ENCODE measurements at regions not wholly inside any gene's neighbourhood (a gene's known extent, or its start where the extent isn't known, plus 50 kb on each side); places are given as distances from the start of the nearest gene placed in this dataset.

- 94 to 100% methylated on average over 5 to 8 of the region's 8 CpGs for WGBS, 2 experiments (ENCODE audit: insufficient coverage in 1 of 2, insufficient read length in 1 of 2)
- Mint-ChIP-seq H3K27ac (no peak overlapping the region), H3K27me3 (ENCODE audit: insufficient read depth) (no peaks in the 10 kb centered on the region), H3K9me3 (peaks cover 3% of the 10 kb centered on the region), H3K36me3 (ENCODE audit: low read depth) (no peaks in the 10 kb centered on the region), H3K4me1 (no peaks in the 10 kb centered on the region), H3K4me3 (no peak overlapping the region)
- Histone ChIP-seq H3K4me3 (ENCODE audit: low read length) (no peak overlapping the region), H3K9ac (ENCODE audit: extremely low read depth, low read length, poor library complexity, severe bottlenecking) (no peak overlapping the region), H3K36me3 (ENCODE audit: control insufficient read depth, insufficient read depth, low read length) (no peaks in the 10 kb centered on the region), H3K4me1 (ENCODE audit: control insufficient read depth, insufficient read depth, low read length) (no peaks in the 10 kb centered on the region), H3K27ac (ENCODE audit: low read depth, low read length) (no peak overlapping the region), H3K27me3 (ENCODE audit: control insufficient read depth, insufficient read depth, low read length, poor library complexity, severe bottlenecking) (no peaks in the 10 kb centered on the region), H3K9me3 (ENCODE audit: control insufficient read depth, low read length) (no peaks in the 10 kb centered on the region)
- TF ChIP-seq, protein P1, sequence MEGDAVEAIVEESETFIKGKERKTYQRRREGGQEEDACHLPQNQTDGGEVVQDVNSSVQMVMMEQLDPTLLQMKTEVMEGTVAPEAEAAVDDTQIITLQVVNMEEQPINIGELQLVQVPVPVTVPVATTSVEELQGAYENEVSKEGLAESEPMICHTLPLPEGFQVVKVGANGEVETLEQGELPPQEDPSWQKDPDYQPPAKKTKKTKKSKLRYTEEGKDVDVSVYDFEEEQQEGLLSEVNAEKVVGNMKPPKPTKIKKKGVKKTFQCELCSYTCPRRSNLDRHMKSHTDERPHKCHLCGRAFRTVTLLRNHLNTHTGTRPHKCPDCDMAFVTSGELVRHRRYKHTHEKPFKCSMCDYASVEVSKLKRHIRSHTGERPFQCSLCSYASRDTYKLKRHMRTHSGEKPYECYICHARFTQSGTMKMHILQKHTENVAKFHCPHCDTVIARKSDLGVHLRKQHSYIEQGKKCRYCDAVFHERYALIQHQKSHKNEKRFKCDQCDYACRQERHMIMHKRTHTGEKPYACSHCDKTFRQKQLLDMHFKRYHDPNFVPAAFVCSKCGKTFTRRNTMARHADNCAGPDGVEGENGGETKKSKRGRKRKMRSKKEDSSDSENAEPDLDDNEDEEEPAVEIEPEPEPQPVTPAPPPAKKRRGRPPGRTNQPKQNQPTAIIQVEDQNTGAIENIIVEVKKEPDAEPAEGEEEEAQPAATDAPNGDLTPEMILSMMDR (conservative IDR thresholded peaks at IDR 0.05): no peak
- no peak for DNase-seq
Observed at GRCh38 chr3:5553203-5553602, 365.7 kb downstream of the EDEM1 start.

GRCh38 chr3:5554245-5554747 is 366.8 kb downstream of the EDEM1 start:
- Histone ChIP-seq H3K4me3 (ENCODE audit: low read length) (no peak overlapping the region), H3K4me1 (ENCODE audit: control insufficient read depth, insufficient read depth, low read length) (no peaks in the 10 kb centered on the region), H3K36me3 (ENCODE audit: control insufficient read depth, insufficient read depth, low read length) (no peaks in the 10 kb centered on the region), H3K27me3 (ENCODE audit: control insufficient read depth, insufficient read depth, low read length, poor library complexity, severe bottlenecking) (no peaks in the 10 kb centered on the region), H3K9ac (ENCODE audit: extremely low read depth, low read length, poor library complexity, severe bottlenecking) (no peak overlapping the region), H3K9me3 (ENCODE audit: control insufficient read depth, low read length) (no peaks in the 10 kb centered on the region), H3K27ac (ENCODE audit: low read depth, low read length) (no peak overlapping the region)
- Mint-ChIP-seq H3K4me1 (no peaks in the 10 kb centered on the region), H3K36me3 (ENCODE audit: low read depth) (no peaks in the 10 kb centered on the region), H3K4me3 (no peak overlapping the region), H3K9me3 (no peaks in the 10 kb centered on the region), H3K27ac (no peak overlapping the region), H3K27me3 (ENCODE audit: insufficient read depth) (no peaks in the 10 kb centered on the region)
- TF ChIP-seq, protein P1 (conservative IDR thresholded peaks at IDR 0.05): no peak
- DNase-seq: no peak

- Mint-ChIP-seq H3K4me1 (peaks cover 1% of the 10 kb centered on the region), H3K36me3 (ENCODE audit: low read depth) (no peaks in the 10 kb centered on the region), H3K27me3 (ENCODE audit: insufficient read depth) (no peaks in the 10 kb centered on the region), H3K4me3 (no peak overlapping the region), H3K27ac (no peak overlapping the region), H3K9me3 (no peaks in the 10 kb centered on the region)
- Histone ChIP-seq H3K9me3 (ENCODE audit: control insufficient read depth, low read length) (no peaks in the 10 kb centered on the region), H3K36me3 (ENCODE audit: control insufficient read depth, insufficient read depth, low read length) (no peaks in the 10 kb centered on the region), H3K4me1 (ENCODE audit: control insufficient read depth, insufficient read depth, low read length) (no peaks in the 10 kb centered on the region), H3K9ac (ENCODE audit: extremely low read depth, low read length, poor library complexity, severe bottlenecking) (no peak overlapping the region), H3K27me3 (ENCODE audit: control insufficient read depth, insufficient read depth, low read length, poor library complexity, severe bottlenecking) (no peaks in the 10 kb centered on the region), H3K27ac (ENCODE audit: low read depth, low read length) (no peak overlapping the region), H3K4me3 (ENCODE audit: low read length) (no peak overlapping the region)
- DNase-seq: no peak
- TF ChIP-seq, protein P1 (conservative IDR thresholded peaks at IDR 0.05): no peak
- WGBS, 2 experiments (ENCODE audit: insufficient coverage in 1 of 2, insufficient read length in 1 of 2): 86 to 100% methylated on average over 1 of the region's 1 CpG
Observed at GRCh38 chr3:5560199-5560598, 372.7 kb downstream of the EDEM1 start.

All from endodermal cell (in vitro differentiated cells).